MCF 10A (cell line): ENCODE measurements at regions not wholly inside any gene's neighbourhood (a gene's known extent, or its start where the extent isn't known, plus 50 kb on each side); places are given as distances from the start of the nearest gene placed in this dataset.

Experiments used
- BruUV-seq: library from RNA; stranded (reverse); fragments of 400-500 nt; replicated peaks from 2 replicates; lab custom pipeline; 2021; lab: Mats Ljungman, UMichigan
- CTCF ChIA-PET: fragments of 300-600 bp; sonication (Branson Sonifier 250); formaldehyde crosslinking; extraction: SDS; loops from one replicate; lab custom pipeline; 2021; ENCODE audit warnings: antibody characterized with exemption, inconsistent platforms; lab: Yijun Ruan, JAX
- POLR2A ChIA-PET: fragments of 300-600, 350-650 bp; sonication (Branson Sonifier 250); formaldehyde crosslinking; extraction: SDS; loops from one replicate; lab custom pipeline; 2020; ENCODE audit warnings: antibody characterized with exemption, inconsistent platforms; lab: Yijun Ruan, JAX
- DNase-seq: peaks from one replicate; pipeline ENCODE4 v3.0.0-alpha.2; 2018; ENCODE audit not compliant: unreplicated experiment
- H3K27ac Mint-ChIP-seq: one replicate; pipeline ENCODE4 v1.8.0; 2022; ENCODE audit warnings: mild to moderate bottlenecking, low read depth, mixed read lengths; ENCODE audit not compliant: unreplicated experiment
- H3K27me3 Mint-ChIP-seq: one replicate; pipeline ENCODE4 v1.8.0; 2022; ENCODE audit warnings: mixed read lengths; ENCODE audit not compliant: insufficient read depth, unreplicated experiment
- H3K36me3 Mint-ChIP-seq: one replicate; pipeline ENCODE4 v1.8.0; 2022; ENCODE audit warnings: mild to moderate bottlenecking, moderate library complexity, mixed read lengths; ENCODE audit not compliant: insufficient read depth, unreplicated experiment
- H3K4me1 Mint-ChIP-seq: one replicate; pipeline ENCODE4 v1.8.0; 2022; ENCODE audit warnings: mixed read lengths; ENCODE audit not compliant: insufficient read depth, unreplicated experiment
- H3K4me3 Mint-ChIP-seq: one replicate; pipeline ENCODE4 v1.8.0; 2022; ENCODE audit warnings: mild to moderate bottlenecking, moderate library complexity, mixed read lengths; ENCODE audit not compliant: unreplicated experiment
- H3K9me3 Mint-ChIP-seq: one replicate; pipeline ENCODE4 v1.8.0; 2022; ENCODE audit warnings: mixed read lengths; ENCODE audit not compliant: unreplicated experiment
- intact Hi-C: fragments of 100-400 bp; cut with micrococcal nuclease; formaldehyde crosslinking; loops from 2 replicates; pipeline ENCODE4 v1.14.1; 2022
- TF ChIP-seq, protein P1 (sequence below): fragments of 200-600 bp; IDR thresholded peaks from one replicate; pipeline ENCODE4 v1.8.0; 2022; ENCODE audit warnings: antibody characterized with exemption, mild to moderate bottlenecking; ENCODE audit not compliant: unreplicated experiment

- Mint-ChIP-seq H3K36me3 (no peaks in the 10 kb centered on the region), H3K4me1 (no peaks in the 10 kb centered on the region), H3K27me3 (no peaks in the 10 kb centered on the region), H3K4me3 (no peak overlapping the region), H3K9me3 (no peaks in the 10 kb centered on the region), H3K27ac (no peak overlapping the region)
- BruUV-seq = no TSS peak
- POLR2A ChIA-PET = no interaction called here
- no peak for DNase-seq
- CTCF ChIA-PET = no interaction called here
- TF ChIP-seq, protein P1, sequence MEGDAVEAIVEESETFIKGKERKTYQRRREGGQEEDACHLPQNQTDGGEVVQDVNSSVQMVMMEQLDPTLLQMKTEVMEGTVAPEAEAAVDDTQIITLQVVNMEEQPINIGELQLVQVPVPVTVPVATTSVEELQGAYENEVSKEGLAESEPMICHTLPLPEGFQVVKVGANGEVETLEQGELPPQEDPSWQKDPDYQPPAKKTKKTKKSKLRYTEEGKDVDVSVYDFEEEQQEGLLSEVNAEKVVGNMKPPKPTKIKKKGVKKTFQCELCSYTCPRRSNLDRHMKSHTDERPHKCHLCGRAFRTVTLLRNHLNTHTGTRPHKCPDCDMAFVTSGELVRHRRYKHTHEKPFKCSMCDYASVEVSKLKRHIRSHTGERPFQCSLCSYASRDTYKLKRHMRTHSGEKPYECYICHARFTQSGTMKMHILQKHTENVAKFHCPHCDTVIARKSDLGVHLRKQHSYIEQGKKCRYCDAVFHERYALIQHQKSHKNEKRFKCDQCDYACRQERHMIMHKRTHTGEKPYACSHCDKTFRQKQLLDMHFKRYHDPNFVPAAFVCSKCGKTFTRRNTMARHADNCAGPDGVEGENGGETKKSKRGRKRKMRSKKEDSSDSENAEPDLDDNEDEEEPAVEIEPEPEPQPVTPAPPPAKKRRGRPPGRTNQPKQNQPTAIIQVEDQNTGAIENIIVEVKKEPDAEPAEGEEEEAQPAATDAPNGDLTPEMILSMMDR = no peak
- intact Hi-C loops = no loop called here
These were observed 730.9 kb downstream of the NR2F2 start for GRCh38 chr15:97061392-97061791.

DNA sequence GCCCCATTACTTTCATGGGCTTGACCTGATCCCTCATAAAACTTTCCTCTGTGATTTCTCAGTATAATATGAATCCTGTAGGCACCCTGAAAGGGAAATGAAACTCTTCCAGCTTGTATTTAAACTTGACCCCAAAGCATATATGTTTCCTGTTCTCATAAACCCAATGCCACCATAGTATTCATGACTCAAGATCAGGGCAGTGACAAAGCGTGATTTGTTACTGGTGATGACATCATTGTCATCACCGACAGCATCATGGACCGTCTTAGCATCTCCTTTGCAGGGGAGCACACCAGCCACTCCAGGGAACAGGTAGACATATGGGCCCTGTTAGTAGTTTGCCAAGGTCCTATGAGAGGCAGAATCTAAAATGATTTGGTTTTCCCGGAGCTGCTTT is 741.2 kb downstream of the NR2F2 start:
- TF ChIP-seq, protein P1 = no peak
- BruUV-seq = no TSS peak

GRCh38 chr15:97072545-97072944 is 742.0 kb downstream of the NR2F2 start:
- Mint-ChIP-seq H3K27ac (no peak overlapping the region), H3K4me1 (no peaks in the 10 kb centered on the region), H3K27me3 (peaks cover 4% of the 10 kb centered on the region), H3K4me3 (no peak overlapping the region), H3K36me3 (no peaks in the 10 kb centered on the region), H3K9me3 (no peaks in the 10 kb centered on the region)
- ChIA-PET POLR2A (no interaction called here), CTCF (interaction anchor here (0.7 to 0.9 kb wide), 2 partner anchors 673 to 1105 kb away, joined by 3 read pairs; no protein-coding TSS in a partner anchor)
- TF ChIP-seq, protein P1 = no peak
- DNase-seq = no peak
- intact Hi-C loops = no loop called here
- no TSS peak for BruUV-seq

More for the DNA sequence above, 741.2 kb downstream of the NR2F2 start:
- H3K27me3 Mint-ChIP-seq = no peaks in the 10 kb centered on the region
- no peaks in the 10 kb centered on the region for H3K4me1 Mint-ChIP-seq
- ChIA-PET POLR2A (no interaction called here), CTCF (interaction anchor here (0.9 kb wide), 1 partner anchor 1106 kb away, joined by 3 read pairs; no protein-coding TSS in a partner anchor)
- H3K36me3 Mint-ChIP-seq = no peaks in the 10 kb centered on the region
- no peak overlapping the region for H3K27ac Mint-ChIP-seq
- intact Hi-C loops = no loop called here
- DNase-seq = no peak
- H3K4me3 Mint-ChIP-seq = no peak overlapping the region
- no peaks in the 10 kb centered on the region for H3K9me3 Mint-ChIP-seq

GRCh38 chr15:97076011-97076410 is 745.5 kb downstream of the NR2F2 start:
- ChIA-PET POLR2A (no interaction called here), CTCF (no interaction called here)
- Mint-ChIP-seq H3K27ac (no peak overlapping the region), H3K36me3 (no peaks in the 10 kb centered on the region), H3K9me3 (no peaks in the 10 kb centered on the region), H3K27me3 (peaks cover 33% of the 10 kb centered on the region), H3K4me3 (no peak overlapping the region), H3K4me1 (no peaks in the 10 kb centered on the region)
- no peak for DNase-seq
- intact Hi-C loops = no loop called here
- no TSS peak for BruUV-seq
- TF ChIP-seq, protein P1 = no peak
